HL-60/S4 treated with phorbol 12-myristate 13-acetate at 8.2 ng/mL for 4 days and 3 days (cell line): ENCODE measurements at regions not wholly inside any gene's neighbourhood (a gene's known extent, or its start where the extent isn't known, plus 50 kb on each side); places are given as distances from the start of the nearest gene placed in this dataset.
"Not testable (repeated sequence)": the region's sequence is repeated elsewhere in the genome, so short reads cannot be mapped to it uniquely, and the experiment has no call there.

Experiments used
- in situ Hi-C: fragments of 300-500 bp; cut with MboI; formaldehyde crosslinking; loops from 2 replicates; pipeline ENCODE4 v1.15.0; 2022; ENCODE audit warnings: low sequenced_read_pairs

GRCh38 chr20:4441871-4442270 lies 192.8 kb upstream of the ADRA1D start:
- in situ Hi-C loops, result no loop called here

- in situ Hi-C loops, result no loop called here
Measured at GRCh38 chr20:4441191-4441590, 192.1 kb upstream of the ADRA1D start.

- in situ Hi-C loops, result no loop called here
Measured at GRCh38 chr20:4439461-4439860, 190.4 kb upstream of the ADRA1D start.

- in situ Hi-C loops, result no loop called here
Measured at GRCh38 chr20:4437131-4437530, 188.0 kb upstream of the ADRA1D start.

- in situ Hi-C loops, result no loop called here
Measured at GRCh38 chr20:4435671-4436455, 186.8 kb upstream of the ADRA1D start.

- in situ Hi-C loops, result no loop called here
Measured at GRCh38 chr20:4435225-4435624, 186.1 kb upstream of the ADRA1D start.

- in situ Hi-C loops, result no loop called here
Measured at GRCh38 chr20:4434681-4435080, 185.6 kb upstream of the ADRA1D start.

- in situ Hi-C loops, result no loop called here
Measured at GRCh38 chr20:4431446-4431845, 182.4 kb upstream of the ADRA1D start.

GRCh38 chr20:4430826-4431225 lies 181.7 kb upstream of the ADRA1D start:
- in situ Hi-C loops, result not testable (repeated sequence)

GRCh38 chr20:4427940-4428586 lies 179.0 kb upstream of the ADRA1D start:
- in situ Hi-C loops, result no loop called here

- in situ Hi-C loops, result no loop called here
Measured at GRCh38 chr20:4418141-4418540, 169.1 kb upstream of the ADRA1D start.

- in situ Hi-C loops, result no loop called here
Measured at GRCh38 chr20:4415281-4415680, 166.2 kb upstream of the ADRA1D start.

- in situ Hi-C loops, result no loop called here
Measured at GRCh38 chr20:4413314-4414049, 164.4 kb upstream of the ADRA1D start.

GRCh38 chr20:4412216-4412615 lies 163.1 kb upstream of the ADRA1D start:
- in situ Hi-C loops, result no loop called here

GRCh38 chr20:4411744-4412143 lies 162.7 kb upstream of the ADRA1D start:
- in situ Hi-C loops, result no loop called here

GRCh38 chr20:4406627-4407026 lies 157.5 kb upstream of the ADRA1D start:
- in situ Hi-C loops, result no loop called here

- in situ Hi-C loops, result no loop called here
Measured at GRCh38 chr20:4401601-4402000, 152.5 kb upstream of the ADRA1D start.

- in situ Hi-C loops, result no loop called here
Measured at GRCh38 chr20:4384961-4385360, 135.9 kb upstream of the ADRA1D start.

GRCh38 chr20:4383961-4384360 lies 134.9 kb upstream of the ADRA1D start:
- in situ Hi-C loops, result no loop called here

- in situ Hi-C loops, result no loop called here
Measured at GRCh38 chr20:4375881-4376280, 126.8 kb upstream of the ADRA1D start.

GRCh38 chr20:4373454-4373853 lies 124.4 kb upstream of the ADRA1D start:
- in situ Hi-C loops, result no loop called here
